ENCODE measurements at regions not wholly inside any gene's neighbourhood (a gene's known extent, or its start where the extent isn't known, plus 50 kb on each side); places are given as distances from the start of the nearest gene placed in this dataset.

DNA sequence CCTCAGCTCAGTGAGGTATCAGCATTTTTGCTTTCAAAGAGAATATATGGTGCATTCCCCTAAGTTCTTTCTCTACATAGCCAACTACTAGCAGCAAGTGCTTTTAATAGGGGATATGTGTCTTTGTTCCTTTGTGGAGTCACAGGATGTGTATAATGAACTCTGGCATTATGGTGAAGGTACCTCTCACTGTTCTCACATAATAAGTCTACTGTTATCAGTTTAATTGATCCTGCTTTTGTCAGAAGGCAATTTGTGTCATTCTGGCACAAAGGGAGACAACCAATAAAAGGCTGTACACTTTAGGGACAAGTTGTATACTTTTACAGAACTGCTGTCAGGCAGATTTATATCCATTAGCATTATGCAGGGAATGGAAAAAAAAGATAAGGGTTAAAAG, 531.4 kb upstream of the RIOK2 start:
- TF ChIP-seq, protein P1, sequence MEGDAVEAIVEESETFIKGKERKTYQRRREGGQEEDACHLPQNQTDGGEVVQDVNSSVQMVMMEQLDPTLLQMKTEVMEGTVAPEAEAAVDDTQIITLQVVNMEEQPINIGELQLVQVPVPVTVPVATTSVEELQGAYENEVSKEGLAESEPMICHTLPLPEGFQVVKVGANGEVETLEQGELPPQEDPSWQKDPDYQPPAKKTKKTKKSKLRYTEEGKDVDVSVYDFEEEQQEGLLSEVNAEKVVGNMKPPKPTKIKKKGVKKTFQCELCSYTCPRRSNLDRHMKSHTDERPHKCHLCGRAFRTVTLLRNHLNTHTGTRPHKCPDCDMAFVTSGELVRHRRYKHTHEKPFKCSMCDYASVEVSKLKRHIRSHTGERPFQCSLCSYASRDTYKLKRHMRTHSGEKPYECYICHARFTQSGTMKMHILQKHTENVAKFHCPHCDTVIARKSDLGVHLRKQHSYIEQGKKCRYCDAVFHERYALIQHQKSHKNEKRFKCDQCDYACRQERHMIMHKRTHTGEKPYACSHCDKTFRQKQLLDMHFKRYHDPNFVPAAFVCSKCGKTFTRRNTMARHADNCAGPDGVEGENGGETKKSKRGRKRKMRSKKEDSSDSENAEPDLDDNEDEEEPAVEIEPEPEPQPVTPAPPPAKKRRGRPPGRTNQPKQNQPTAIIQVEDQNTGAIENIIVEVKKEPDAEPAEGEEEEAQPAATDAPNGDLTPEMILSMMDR (IDR thresholded peaks at IDR 0.05; ENCODE audit: low read depth, low read length, missing input control), result no peak
- TF ChIP-seq SP1 (IDR thresholded peaks at IDR 0.05) (no peak), FOXA2 (IDR thresholded peaks at IDR 0.05) (no peak), RAD21 (IDR thresholded peaks at IDR 0.05) (no peak), GABPA (IDR thresholded peaks at IDR 0.05 in 1 of 2, conservative IDR thresholded peaks at IDR 0.05 in 1 of 2) (no peak)
- TF ChIP-seq, protein P2, sequence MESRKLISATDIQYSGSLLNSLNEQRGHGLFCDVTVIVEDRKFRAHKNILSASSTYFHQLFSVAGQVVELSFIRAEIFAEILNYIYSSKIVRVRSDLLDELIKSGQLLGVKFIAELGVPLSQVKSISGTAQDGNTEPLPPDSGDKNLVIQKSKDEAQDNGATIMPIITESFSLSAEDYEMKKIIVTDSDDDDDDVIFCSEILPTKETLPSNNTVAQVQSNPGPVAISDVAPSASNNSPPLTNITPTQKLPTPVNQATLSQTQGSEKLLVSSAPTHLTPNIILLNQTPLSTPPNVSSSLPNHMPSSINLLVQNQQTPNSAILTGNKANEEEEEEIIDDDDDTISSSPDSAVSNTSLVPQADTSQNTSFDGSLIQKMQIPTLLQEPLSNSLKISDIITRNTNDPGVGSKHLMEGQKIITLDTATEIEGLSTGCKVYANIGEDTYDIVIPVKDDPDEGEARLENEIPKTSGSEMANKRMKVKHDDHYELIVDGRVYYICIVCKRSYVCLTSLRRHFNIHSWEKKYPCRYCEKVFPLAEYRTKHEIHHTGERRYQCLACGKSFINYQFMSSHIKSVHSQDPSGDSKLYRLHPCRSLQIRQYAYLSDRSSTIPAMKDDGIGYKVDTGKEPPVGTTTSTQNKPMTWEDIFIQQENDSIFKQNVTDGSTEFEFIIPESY (IDR thresholded peaks at IDR 0.05), result no peak

Measured in liver (tissue), 3 donors.